Smooth muscle cell (in vitro differentiated cells): ENCODE measurements at regions not wholly inside any gene's neighbourhood (a gene's known extent, or its start where the extent isn't known, plus 50 kb on each side); places are given as distances from the start of the nearest gene placed in this dataset.

ENCODE experiments used
- DNase-seq: peaks from one replicate; lab custom pipeline; 2025; ENCODE audit not compliant: unreplicated experiment; lab: John Stamatoyannopoulos, UW
- H2AFZ ChIP-seq: fragments of 200-600 bp; sonication (generic); 2 replicates; pipeline ENCODE4 v1.6.0; 2016; ENCODE audit warnings: antibody characterized with exemption, low read depth, mild to moderate bottlenecking
- H3F3A ChIP-seq: fragments of 200-600 bp; sonication (generic); 2 replicates; pipeline ENCODE4 v1.6.0; 2017; ENCODE audit warnings: antibody characterized with exemption, low read depth
- H3K27ac ChIP-seq: fragments of 200-600 bp; sonication (generic); 2 replicates; pipeline ENCODE4 v1.5.1; 2016; ENCODE audit warnings: low read depth, mild to moderate bottlenecking
- H3K27me3 ChIP-seq: fragments of 200-600 bp; sonication (generic); 2 replicates; pipeline ENCODE4 v1.6.1; 2016; ENCODE audit warnings: low read depth, mild to moderate bottlenecking
- H3K36me3 ChIP-seq: fragments of 200-600 bp; sonication (generic); 2 replicates; pipeline ENCODE4 v1.5.1; 2016; ENCODE audit warnings: low read depth
- H3K4me1 ChIP-seq: fragments of 200-600 bp; sonication (generic); 2 replicates; pipeline ENCODE4 v1.5.1; 2016; ENCODE audit warnings: low read depth
- H3K4me2 ChIP-seq: fragments of 200-600 bp; sonication (generic); 2 replicates; pipeline ENCODE4 v1.6.0; 2016; ENCODE audit warnings: mild to moderate bottlenecking
- H3K4me3 ChIP-seq: fragments of 200-600 bp; sonication (generic); 2 replicates; pipeline ENCODE4 v1.5.1; 2016; ENCODE audit warnings: mild to moderate bottlenecking
- H3K79me2 ChIP-seq: fragments of 200-600 bp; sonication (generic); 2 replicates; pipeline ENCODE4 v1.6.0; 2016; ENCODE audit warnings: low read depth, mild to moderate bottlenecking
- H3K9ac ChIP-seq: fragments of 200-600 bp; sonication (generic); 2 replicates; pipeline ENCODE4 v1.6.0; 2016; ENCODE audit warnings: low read depth
- H3K9me3 ChIP-seq: fragments of 200-600 bp; sonication (generic); replicated peaks from 2 replicates; pipeline ENCODE4 v1.5.1; 2016; ENCODE audit warnings: low read depth
- H4K20me1 ChIP-seq: fragments of 200-600 bp; sonication (generic); 2 replicates; pipeline ENCODE4 v1.6.0; 2016; ENCODE audit warnings: low read depth
- CTCF ChIP-seq: fragments of 200-600 bp; sonication (generic); IDR thresholded peaks from 2 replicates; pipeline ENCODE4 v1.5.1; 2017; ENCODE audit warnings: borderline replicate concordance, mild to moderate bottlenecking, antibody characterized with exemption; ENCODE audit not compliant: insufficient read depth, poor library complexity, severe bottlenecking
- WGBS: methylation state at CpG from one replicate; pipeline ENCODE4 v1.1.7; 2016; ENCODE audit warnings: low lambda C conversion rate; 5-methylcytosine and 5-hydroxymethylcytosine counted together

- H3K27me3 ChIP-seq: peaks cover 36% of the 10 kb centered on the region
- no peak overlapping the region for H2AFZ ChIP-seq
- H3K4me2 ChIP-seq: no peak overlapping the region
- no peaks in the 10 kb centered on the region for H3K79me2 ChIP-seq
- H4K20me1 ChIP-seq: no peaks in the 10 kb centered on the region
- H3K4me1 ChIP-seq: no peaks in the 10 kb centered on the region
- H3K9me3 ChIP-seq: no peaks in the 10 kb centered on the region
- DNase-seq: no peak
- no peaks in the 10 kb centered on the region for H3F3A ChIP-seq
- H3K27ac ChIP-seq: no peak overlapping the region
- no peaks in the 10 kb centered on the region for H3K36me3 ChIP-seq
- no peak overlapping the region for H3K4me3 ChIP-seq
- 89% methylated on average over 8 of the region's 8 CpGs for WGBS
- no peak for TF ChIP-seq CTCF
- no peak overlapping the region for H3K9ac ChIP-seq
These were observed 130.8 kb upstream of the TCERG1L start for GRCh38 chr10:131442271-131442670.

DNA sequence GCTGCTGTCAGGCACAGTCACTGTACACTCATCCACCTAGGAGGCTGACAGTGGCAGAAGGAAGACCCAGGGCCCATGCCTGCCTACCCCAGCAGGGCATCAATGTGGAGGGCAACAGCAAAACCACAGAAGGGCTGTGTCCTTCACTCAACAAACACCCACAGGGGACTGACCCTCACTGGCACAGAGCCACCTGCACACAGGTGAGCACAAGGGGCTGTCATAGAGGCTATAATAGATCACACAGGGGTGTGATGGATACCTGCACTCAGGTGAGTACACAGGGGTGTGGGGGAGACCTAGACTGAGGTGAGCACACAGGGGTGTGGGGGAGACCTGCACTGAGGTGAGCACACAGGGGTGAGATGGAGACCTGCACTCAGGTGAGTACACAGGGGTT, 132.8 kb upstream of the TCERG1L start:
- H3K4me3 ChIP-seq: no peak overlapping the region
- no peak overlapping the region for H3K9ac ChIP-seq
- no peaks in the 10 kb centered on the region for H4K20me1 ChIP-seq
- no peaks in the 10 kb centered on the region for H3F3A ChIP-seq
- H3K27me3 ChIP-seq: peaks cover 24% of the 10 kb centered on the region
- no peaks in the 10 kb centered on the region for H3K4me1 ChIP-seq
- no peaks in the 10 kb centered on the region for H3K9me3 ChIP-seq
- H2AFZ ChIP-seq: no peak overlapping the region
- no peaks in the 10 kb centered on the region for H3K36me3 ChIP-seq
- no peak overlapping the region for H3K4me2 ChIP-seq
- H3K79me2 ChIP-seq: no peaks in the 10 kb centered on the region
- DNase-seq: no peak
- no peak for TF ChIP-seq CTCF
- H3K27ac ChIP-seq: no peak overlapping the region

- Histone ChIP-seq H3K4me3 (no peak overlapping the region), H3K79me2 (no peaks in the 10 kb centered on the region), H3K9ac (no peak overlapping the region), H2AFZ (no peak overlapping the region), H3K4me2 (no peak overlapping the region), H3K9me3 (no peaks in the 10 kb centered on the region), H3K27ac (no peak overlapping the region), H3K36me3 (no peaks in the 10 kb centered on the region), H4K20me1 (no peaks in the 10 kb centered on the region), H3K4me1 (no peaks in the 10 kb centered on the region), H3F3A (no peaks in the 10 kb centered on the region), H3K27me3 (peaks cover 17% of the 10 kb centered on the region)
- 87% methylated on average over 12 of the region's 12 CpGs for WGBS
- no peak for DNase-seq
- TF ChIP-seq CTCF: no peak
These were observed 133.4 kb upstream of the TCERG1L start for GRCh38 chr10:131444862-131445461.

DNA sequence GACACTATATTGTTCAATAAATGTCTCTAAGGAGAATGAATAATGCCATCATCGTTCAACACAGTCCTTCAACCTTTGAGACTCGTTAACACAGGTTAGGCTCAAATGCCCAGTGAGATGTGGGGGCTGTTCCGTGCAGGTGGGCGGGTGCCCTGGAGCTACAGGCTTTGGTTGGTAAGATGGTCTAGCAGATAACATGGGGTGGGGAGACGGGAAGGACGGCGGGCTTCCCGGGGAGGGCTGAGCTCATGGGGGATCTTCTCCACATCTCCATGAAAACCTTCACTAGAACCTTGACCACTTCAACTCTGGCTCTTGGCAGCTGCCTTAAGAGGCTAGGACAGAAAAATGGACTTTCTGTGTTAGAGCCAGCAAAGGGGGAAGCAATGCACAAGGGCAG, 134.1 kb upstream of the TCERG1L start:
- DNase-seq: no peak
- Histone ChIP-seq H3K27me3 (peaks cover 13% of the 10 kb centered on the region), H3K4me1 (no peaks in the 10 kb centered on the region)

More for the DNA sequence above, 134.1 kb upstream of the TCERG1L start:
- 91% methylated on average over 7 of the region's 8 CpGs for WGBS
- H3K27ac ChIP-seq: no peak overlapping the region
- H3K9ac ChIP-seq: no peak overlapping the region
- H3K79me2 ChIP-seq: no peaks in the 10 kb centered on the region
- H2AFZ ChIP-seq: no peak overlapping the region
- no peaks in the 10 kb centered on the region for H4K20me1 ChIP-seq
- H3K4me2 ChIP-seq: no peak overlapping the region
- no peak for TF ChIP-seq CTCF
- H3F3A ChIP-seq: no peaks in the 10 kb centered on the region
- no peak overlapping the region for H3K4me3 ChIP-seq
- H3K9me3 ChIP-seq: no peaks in the 10 kb centered on the region
- H3K36me3 ChIP-seq: no peaks in the 10 kb centered on the region
